Stimulated activated CD8-positive, alpha-beta memory T cell treated with anti-CD3 and anti-CD28 coated beads, Interleukin-7, amount 100 ng/mL, for 24 hours (primary cell): ENCODE measurements at regions not wholly inside any gene's neighbourhood (a gene's known extent, or its start where the extent isn't known, plus 50 kb on each side); places are given as distances from the start of the nearest gene placed in this dataset.

ENCODE experiments used
- DNase-seq: peaks from one replicate; pipeline ENCODE4 v3.0.0-alpha.2; 2020; ENCODE audit warnings: low read depth

DNA sequence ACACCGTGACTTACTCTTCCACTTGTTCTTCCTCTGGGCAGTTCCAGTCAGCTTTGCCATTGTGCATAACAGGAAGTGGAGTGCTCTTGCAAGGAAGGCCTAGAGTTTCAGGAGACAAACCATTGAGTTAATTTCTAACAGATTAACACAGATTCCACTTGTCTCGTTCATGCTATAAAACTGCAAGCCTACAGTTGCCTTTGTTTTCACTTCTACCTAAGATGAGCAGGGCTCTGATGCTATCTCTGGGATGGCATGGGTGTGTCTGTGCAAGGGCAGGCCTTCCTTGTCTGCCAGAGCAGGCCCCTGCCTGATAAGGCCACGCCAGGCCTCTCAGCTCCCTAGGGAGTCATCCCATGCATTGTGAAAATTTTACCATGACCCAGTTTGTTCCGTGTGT lies 67.7 kb upstream of the PGRMC2 start:
- DNase-seq = no peak

DNA sequence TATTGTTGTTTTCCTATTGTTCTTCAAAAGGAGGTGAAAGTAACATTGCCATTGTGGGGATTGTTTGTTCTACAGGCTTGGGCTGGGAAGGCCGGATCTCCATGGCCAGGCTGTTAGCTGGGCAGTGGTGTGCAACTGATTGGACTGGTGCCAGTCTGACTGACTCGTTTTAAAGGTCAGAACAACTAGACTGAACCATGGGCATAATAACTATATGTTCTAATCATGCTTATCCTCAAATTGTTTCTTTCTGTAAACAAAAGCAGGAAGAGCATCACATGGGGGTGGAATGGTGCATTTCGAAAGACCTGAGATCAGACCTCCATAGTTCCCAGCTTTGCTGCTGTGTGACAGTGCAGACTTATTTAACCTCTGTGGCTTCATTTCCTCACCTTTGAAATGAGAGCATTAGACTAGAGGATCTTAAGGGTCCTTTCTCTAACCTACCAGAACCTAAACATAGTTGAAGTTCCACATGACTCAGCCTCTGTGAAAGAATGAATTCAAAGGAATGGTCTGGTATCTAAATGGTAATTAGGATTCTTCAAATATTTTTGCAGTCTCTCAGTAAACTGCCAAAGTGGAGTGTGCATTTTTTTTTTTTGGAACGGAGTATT lies 66.7 kb upstream of the PGRMC2 start:
- DNase-seq = no peak

DNA sequence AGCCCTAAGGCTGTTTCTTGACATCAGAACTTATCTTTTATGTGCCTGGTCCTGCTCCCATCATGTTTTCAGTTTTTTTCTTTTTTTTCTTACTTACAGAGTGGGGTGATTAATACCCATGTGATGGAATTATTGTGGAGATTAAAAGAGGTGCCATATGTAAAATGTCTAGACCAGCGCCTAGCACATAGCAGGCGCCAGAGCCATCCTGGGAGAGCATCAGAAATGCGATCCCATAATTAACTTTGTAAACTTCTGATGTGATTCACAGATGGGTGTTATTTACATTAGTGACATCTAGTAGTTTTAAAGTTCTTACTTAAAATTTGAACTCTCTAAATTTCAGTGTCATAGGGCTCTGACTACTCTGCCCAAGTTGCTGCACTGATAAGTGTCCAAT lies 66.2 kb upstream of the PGRMC2 start:
- DNase-seq = no peak

DNA sequence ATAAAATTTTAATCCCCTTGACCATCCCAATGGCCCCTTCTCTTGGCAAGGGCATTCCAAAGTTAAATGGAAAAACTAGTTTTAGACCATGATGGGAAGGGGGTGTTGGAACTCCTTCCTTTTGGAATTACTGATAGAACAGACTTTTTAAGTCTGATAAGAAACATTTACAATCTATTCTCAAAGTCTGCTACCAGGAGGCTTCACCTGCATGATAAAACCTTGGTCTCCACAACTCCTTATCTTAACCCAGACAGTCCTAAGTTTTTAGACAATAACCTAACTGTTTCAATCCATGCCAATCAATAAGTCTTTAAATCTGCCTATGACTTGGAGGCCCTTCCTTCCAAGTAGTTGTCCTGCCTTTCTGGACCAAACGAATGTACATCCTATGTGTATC lies 63.9 kb upstream of the PGRMC2 start:
- DNase-seq = no peak

DNA sequence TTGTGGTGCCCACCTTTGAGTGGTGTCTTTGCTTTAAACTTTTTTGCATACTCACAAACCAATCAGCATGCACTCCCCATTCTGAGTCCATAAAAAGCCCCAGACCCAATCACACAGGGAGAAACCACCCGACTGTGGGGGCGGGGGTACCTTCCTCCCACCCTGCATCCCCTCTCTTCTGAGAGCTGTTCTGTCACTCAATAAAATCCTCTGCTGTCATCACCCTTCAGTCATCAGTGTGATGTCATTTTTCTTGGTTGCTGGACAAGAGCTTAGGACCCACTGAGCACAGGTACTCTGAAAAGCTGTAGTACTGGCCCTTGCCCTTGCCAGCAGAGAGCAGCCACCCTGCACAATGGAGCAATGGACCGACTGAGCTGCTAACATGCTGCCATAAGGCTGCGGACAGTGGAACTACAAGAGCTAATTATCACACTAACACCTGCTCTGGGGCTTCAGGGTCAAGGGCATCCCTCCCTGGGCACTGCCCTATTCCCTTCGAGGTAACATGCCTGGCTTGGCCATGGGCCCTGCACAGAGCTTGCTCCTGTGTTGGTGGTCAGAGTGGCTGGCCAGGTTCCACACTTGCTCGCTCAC lies 62.9 kb upstream of the PGRMC2 start:
- no peak for DNase-seq

DNA sequence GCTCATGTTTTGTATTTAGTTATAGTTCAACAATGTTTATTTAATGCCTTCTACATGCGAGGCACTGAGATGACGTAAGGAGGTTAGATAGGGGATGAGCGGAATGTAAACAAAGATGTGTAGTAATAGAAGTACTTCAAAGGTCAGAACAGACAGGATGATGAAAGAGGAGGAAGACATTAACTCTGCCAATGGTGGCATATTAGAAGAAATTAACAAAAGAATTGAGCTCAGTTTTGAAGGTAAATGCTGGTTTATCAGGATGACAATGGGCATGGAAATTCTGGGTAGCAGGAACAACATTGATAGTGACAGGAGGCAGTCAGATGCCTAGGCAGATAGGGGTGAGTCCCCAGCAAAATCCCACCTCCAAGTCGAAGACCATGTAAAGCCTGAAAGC lies 62.3 kb upstream of the PGRMC2 start:
- DNase-seq = no peak

DNA sequence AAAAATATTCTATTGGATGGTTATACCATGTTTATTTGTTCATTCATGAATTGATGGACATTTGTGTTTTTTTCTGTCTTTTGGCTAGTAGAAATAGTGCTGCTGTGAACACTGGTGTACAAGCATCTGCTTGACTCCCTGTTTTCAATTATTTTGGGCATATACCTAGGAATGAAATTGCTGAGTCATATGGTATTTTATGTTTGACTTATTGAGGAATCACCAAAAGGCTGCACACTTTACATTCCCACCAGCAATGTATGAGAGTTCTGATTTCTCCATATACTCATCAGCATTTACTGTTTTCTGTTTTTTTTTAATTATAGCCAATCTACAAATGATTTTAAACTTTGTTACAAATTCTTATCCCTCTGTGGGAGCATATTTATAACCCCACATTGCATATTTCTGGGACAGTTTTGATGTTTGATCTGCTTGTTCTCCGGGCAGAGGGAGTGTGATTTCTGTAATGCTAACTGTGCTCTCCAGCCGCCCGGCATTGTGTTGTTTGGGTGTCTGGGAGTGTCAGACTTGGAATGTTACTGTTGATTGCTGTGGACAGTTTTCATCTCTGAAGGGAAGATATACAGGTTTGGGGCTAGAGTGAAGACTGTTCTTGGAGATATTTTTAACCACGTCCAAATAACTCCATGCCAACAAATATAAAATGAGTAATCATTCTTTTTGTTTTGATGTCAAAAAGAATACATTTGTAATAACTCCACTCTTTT lies 60.5 kb upstream of the PGRMC2 start:
- no peak for DNase-seq

DNA sequence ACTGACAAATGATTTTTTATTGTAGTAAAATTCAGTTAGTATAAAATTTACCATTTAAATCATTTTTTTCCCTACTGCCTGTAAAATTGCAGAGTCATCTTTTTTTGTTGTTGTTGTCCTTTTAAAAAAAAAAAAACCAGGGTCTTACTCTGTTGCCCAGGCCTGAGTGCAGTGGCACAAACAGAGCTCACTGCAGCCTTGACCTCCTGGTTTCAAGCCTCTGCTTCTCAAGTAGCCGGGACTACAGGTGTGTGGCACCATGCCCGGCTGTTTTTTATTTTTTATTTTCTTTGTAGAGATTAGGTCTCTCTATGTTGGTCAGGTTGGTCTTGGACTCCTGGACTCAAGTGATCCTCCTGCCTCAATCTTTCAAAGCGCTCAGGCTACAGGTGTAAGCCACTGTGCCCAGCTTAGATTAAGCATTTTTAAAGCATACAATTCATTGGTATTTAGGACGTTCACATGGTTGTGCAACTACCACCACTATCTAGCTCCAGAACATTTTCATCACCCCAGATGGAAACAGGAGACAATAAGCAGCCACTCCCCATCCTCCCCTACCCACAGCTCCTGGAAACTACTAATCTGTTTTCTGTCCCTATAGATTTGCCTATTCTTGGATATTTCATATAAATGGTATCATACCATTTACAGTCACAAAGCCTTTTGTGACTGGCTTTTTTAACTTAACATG lies 59.7 kb upstream of the PGRMC2 start:
- DNase-seq = no peak

DNA sequence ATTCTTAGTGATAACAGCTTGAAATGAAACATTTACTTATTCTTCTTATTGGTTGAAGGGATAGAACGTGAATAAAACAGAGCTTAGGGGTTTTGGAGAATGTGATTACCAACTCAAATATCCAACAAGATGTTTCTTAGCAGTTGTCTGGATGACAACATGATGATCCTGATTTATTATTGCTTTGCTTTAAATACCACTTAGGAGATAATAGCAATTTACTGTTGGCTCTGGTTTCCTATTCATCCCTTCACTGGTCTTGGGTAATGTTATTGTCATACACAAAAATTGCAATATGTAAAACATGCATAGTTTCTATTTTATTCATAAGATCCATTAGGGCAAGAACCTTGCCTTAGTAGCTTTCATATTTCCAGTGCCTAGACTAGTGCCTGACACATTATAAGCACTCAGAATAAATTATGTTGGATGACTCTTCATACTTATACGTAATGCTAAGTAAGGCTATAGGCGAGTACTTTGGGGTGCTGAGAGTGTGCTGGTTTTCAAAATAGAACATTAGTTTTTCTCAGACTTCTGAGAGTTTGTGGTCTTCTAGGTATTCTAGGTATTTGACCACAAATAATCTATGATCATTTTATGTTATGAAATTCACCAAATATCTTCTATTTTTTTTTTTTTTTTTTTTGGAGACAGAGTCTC lies 58.6 kb upstream of the PGRMC2 start:
- no peak for DNase-seq

DNA sequence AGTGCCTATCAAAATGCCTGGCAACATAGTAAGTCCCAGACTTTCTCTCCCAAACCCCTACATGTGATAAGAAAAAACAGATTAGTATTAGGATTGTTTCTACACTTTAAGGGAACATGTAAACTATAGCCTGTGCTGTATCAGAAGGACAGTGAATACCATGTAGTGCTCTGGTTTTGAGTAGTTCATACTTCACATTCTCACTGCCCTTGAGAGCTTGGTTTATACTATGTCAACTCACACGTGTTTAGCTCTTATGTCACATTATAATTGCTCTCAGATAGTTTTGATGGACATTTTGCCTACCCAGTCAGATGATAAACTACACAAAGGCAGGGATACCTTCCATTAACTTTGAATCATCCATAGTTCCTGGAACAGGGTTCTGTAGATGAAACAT lies 58.0 kb upstream of the PGRMC2 start:
- no peak for DNase-seq

DNA sequence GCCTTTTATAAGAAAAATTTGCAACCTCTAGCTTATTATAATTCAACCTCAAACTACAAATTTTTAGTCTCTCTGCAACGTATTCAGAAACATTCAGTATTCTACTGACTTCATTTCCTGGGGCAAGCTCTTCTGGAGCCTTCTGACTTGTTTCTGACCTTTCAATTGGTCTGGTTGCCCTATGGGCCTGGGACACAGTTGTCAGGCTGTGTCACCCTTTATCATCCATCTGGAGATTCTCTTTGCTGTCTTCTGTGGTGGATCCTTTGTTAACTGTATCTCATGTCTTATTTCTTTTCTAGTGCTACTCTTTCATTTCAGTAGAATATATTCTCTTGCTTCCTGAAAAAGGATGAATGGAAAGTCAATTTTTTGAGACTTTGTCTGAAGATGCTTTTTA lies 55.1 kb upstream of the PGRMC2 start:
- no peak for DNase-seq

DNA sequence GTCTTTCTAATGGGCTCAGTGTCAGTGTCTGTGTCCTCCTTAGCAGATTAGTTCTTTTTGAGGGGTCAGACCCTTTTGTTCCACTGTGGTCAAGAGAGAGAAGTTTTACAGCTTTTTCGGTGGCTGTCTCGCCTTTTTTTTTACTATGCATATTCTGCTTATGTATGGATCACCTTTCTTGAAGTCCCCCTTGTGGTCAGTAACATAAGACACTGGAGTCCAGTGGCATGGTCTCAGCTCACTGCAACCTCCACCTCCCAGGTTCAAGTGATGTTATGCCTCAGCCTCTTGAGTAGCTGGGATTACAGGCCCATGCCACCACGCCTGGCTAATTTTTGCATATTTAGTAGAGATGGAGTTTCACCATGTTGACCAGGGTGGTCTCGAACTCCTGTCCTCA lies 54.0 kb upstream of the PGRMC2 start:
- DNase-seq = no peak

DNA sequence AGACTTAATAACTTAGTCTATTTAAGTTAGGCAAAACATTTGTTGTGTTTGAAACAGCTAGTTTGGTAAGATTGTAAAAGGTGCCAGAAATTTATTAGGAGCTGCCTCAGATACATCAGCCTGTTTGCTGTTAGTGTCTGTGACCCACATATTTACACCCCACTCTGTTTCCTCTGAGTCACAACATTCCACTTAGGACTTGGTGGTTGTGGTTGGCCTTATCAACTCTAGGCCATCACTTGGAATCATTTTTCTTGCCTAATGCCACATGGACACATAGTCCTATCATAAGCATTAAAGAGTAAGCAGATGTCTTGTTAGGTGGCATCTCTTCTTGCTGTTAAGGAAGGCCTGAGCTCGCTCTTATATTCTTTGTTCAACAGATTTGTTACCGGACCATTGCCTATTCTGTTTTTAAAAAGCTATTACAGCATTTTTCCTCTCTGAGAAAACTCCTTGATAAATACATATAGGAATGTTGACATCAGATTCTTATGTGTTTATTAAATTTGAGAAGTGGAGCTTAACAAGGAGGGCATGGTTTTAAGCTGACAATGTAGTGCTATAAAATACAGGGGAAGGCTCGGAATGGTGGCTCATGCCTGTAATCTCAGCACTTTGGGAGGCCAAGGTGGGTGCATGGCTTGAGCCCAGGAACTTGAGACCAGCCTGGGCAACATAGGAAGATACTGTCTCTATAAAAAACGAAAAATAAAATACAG lies 51.2 kb upstream of the PGRMC2 start:
- no peak for DNase-seq

DNA sequence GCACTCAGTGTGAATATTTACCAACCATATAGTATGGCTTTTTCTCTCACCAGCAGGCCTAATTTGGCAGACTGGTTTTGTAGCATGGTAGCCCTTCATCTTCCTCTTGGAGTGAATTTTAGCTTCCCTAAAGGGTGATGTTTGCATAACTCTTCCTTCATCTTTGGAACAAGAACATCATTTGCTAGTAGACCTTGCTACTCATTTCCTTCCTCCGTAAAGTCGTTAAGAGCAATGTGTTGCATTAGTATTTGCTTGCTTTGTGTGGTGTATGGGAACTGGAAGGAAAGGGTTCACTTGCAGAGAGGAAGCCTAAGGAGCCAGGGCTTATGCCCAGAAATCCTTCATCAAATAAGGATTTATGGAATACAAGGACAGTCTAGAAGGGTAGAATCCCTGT lies 50.2 kb upstream of the PGRMC2 start:
- DNase-seq = no peak
